DND-41 (cell line): ENCODE measurements at regions not wholly inside any gene's neighbourhood (a gene's known extent, or its start where the extent isn't known, plus 50 kb on each side); places are given as distances from the start of the nearest gene placed in this dataset.

Source experiments
- EZH2 ChIP-seq: IDR thresholded peaks from 3 replicates; pipeline ENCODE4 v1.6.1; 2012; ENCODE audit warnings: borderline replicate concordance, low read depth, mild to moderate bottlenecking, moderate library complexity, low read length, inconsistent platforms; ENCODE audit not compliant: severe bottlenecking
- TF ChIP-seq, protein P1 (sequence below): IDR thresholded peaks from 2 replicates; pipeline ENCODE4 v1.5.1; 2012; ENCODE audit warnings: borderline replicate concordance, low read length, moderate library complexity, mild to moderate bottlenecking; ENCODE audit not compliant: poor library complexity, severe bottlenecking; ENCODE audit errors: extremely low read depth

DNA sequence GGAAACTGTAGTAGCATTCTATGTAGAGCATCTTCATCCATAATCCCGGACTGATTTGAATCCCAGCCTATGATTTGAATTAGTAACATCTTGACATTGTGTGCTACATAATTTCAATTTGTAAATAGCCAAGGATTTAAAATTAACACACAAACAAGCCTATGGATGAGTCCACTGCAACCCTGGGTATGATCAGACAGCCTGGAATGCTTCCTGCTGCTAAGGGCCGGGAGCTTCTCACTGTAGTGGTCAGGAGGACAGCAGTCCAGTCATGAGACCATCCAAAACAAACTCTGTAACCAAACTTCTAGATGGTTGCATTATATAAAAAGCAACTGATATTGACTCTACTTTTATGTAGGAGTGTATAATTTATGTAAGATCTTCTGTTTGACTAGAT lies 539.3 kb downstream of the MTRR start:
- TF ChIP-seq, protein P1, sequence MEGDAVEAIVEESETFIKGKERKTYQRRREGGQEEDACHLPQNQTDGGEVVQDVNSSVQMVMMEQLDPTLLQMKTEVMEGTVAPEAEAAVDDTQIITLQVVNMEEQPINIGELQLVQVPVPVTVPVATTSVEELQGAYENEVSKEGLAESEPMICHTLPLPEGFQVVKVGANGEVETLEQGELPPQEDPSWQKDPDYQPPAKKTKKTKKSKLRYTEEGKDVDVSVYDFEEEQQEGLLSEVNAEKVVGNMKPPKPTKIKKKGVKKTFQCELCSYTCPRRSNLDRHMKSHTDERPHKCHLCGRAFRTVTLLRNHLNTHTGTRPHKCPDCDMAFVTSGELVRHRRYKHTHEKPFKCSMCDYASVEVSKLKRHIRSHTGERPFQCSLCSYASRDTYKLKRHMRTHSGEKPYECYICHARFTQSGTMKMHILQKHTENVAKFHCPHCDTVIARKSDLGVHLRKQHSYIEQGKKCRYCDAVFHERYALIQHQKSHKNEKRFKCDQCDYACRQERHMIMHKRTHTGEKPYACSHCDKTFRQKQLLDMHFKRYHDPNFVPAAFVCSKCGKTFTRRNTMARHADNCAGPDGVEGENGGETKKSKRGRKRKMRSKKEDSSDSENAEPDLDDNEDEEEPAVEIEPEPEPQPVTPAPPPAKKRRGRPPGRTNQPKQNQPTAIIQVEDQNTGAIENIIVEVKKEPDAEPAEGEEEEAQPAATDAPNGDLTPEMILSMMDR = no peak
- no peak for TF ChIP-seq EZH2
